ENCODE measurements at regions not wholly inside any gene's neighbourhood (a gene's known extent, or its start where the extent isn't known, plus 50 kb on each side); places are given as distances from the start of the nearest gene placed in this dataset.

GRCh38 chr2:207446653-207447052 lies 83.1 kb upstream of the CREB1 start:
- TF ChIP-seq CTCF (IDR thresholded peaks at IDR 0.05; ENCODE audit: low read depth, low read length, missing input control) (no peak), GABPA (IDR thresholded peaks at IDR 0.05 in 1 of 2, conservative IDR thresholded peaks at IDR 0.05 in 1 of 2) (no peak), RAD21 (IDR thresholded peaks at IDR 0.05) (no peak), EGR1 (IDR thresholded peaks at IDR 0.05; ENCODE audit: low read depth in 2 of 2) (no peak), NR2F2 (IDR thresholded peaks at IDR 0.05) (no peak)

Measured in liver (tissue), 3 donors.